Glutamatergic neuron (in vitro differentiated cells): ENCODE measurements at regions not wholly inside any gene's neighbourhood (a gene's known extent, or its start where the extent isn't known, plus 50 kb on each side); places are given as distances from the start of the nearest gene placed in this dataset.

Experiments
- DNase-seq: peaks from one replicate; pipeline ENCODE4 v3.0.0; 2022
- H3K27ac Mint-ChIP-seq: one replicate; pipeline ENCODE4 v1.8.0; 2020; ENCODE audit warnings: mild to moderate bottlenecking, mixed read lengths, inconsistent platforms; ENCODE audit not compliant: unreplicated experiment
- H3K27me3 Mint-ChIP-seq: one replicate; pipeline ENCODE4 v1.8.0; 2020; ENCODE audit warnings: mild to moderate bottlenecking, moderate library complexity, mixed read lengths, inconsistent platforms; ENCODE audit not compliant: unreplicated experiment
- H3K36me3 Mint-ChIP-seq: one replicate; pipeline ENCODE4 v1.8.0; 2020; ENCODE audit warnings: mild to moderate bottlenecking, mixed read lengths, inconsistent platforms; ENCODE audit not compliant: unreplicated experiment
- H3K4me1 Mint-ChIP-seq: one replicate; pipeline ENCODE4 v1.8.0; 2020; ENCODE audit warnings: mild to moderate bottlenecking, low read depth, mixed read lengths, inconsistent platforms; ENCODE audit not compliant: unreplicated experiment
- H3K4me3 Mint-ChIP-seq: one replicate; pipeline ENCODE4 v1.8.0; 2020; ENCODE audit warnings: mild to moderate bottlenecking, mixed read lengths, inconsistent platforms; ENCODE audit not compliant: unreplicated experiment
- H3K9me3 Mint-ChIP-seq: one replicate; pipeline ENCODE4 v1.8.0; 2020; ENCODE audit warnings: mild to moderate bottlenecking, moderate library complexity, mixed read lengths, inconsistent platforms; ENCODE audit not compliant: unreplicated experiment
- CTCF ChIP-seq: fragments of 200-600 bp; sonication (generic); IDR thresholded peaks from one replicate; pipeline ENCODE4 v1.5.0; 2021; ENCODE audit not compliant: partially characterized antibody, unreplicated experiment

GRCh38 chr22:49142296-49142695 is 685.4 kb downstream of the BRD1 start:
- Mint-ChIP-seq H3K4me3 (no peak overlapping the region), H3K9me3 (peaks cover 28% of the 10 kb centered on the region)
- no peak for DNase-seq

GRCh38 chr22:49141761-49142160 is 685.9 kb downstream of the BRD1 start:
- H3K9me3 Mint-ChIP-seq, result peaks cover 28% of the 10 kb centered on the region
- peaks cover 4% of the 10 kb centered on the region for H3K27me3 Mint-ChIP-seq
- peaks cover 25% of the 10 kb centered on the region for H3K36me3 Mint-ChIP-seq
- TF ChIP-seq CTCF, result no peak
- no peaks in the 10 kb centered on the region for H3K4me1 Mint-ChIP-seq
- no peak for DNase-seq
- H3K4me3 Mint-ChIP-seq, result no peak overlapping the region
- no peak overlapping the region for H3K27ac Mint-ChIP-seq

More at GRCh38 chr22:49142296-49142695, 685.4 kb downstream of the BRD1 start:
- no peak for TF ChIP-seq CTCF
- H3K27ac Mint-ChIP-seq, result no peak overlapping the region
- no peaks in the 10 kb centered on the region for H3K4me1 Mint-ChIP-seq
- peaks cover 25% of the 10 kb centered on the region for H3K36me3 Mint-ChIP-seq
- H3K27me3 Mint-ChIP-seq, result peaks cover 4% of the 10 kb centered on the region

- Mint-ChIP-seq H3K4me3 (no peak overlapping the region), H3K4me1 (no peaks in the 10 kb centered on the region), H3K36me3 (peaks cover 25% of the 10 kb centered on the region), H3K9me3 (peaks cover 28% of the 10 kb centered on the region), H3K27ac (no peak overlapping the region), H3K27me3 (peaks cover 4% of the 10 kb centered on the region)
- DNase-seq, result no peak
- no peak for TF ChIP-seq CTCF
Observed at GRCh38 chr22:49140911-49141665, 686.6 kb downstream of the BRD1 start.

- Mint-ChIP-seq H3K27ac (no peak overlapping the region), H3K4me3 (no peak overlapping the region), H3K9me3 (peaks cover 23% of the 10 kb centered on the region), H3K4me1 (no peaks in the 10 kb centered on the region), H3K27me3 (peaks cover 6% of the 10 kb centered on the region), H3K36me3 (peaks cover 30% of the 10 kb centered on the region)
- DNase-seq, result no peak
- TF ChIP-seq CTCF, result no peak
Observed at GRCh38 chr22:49139492-49140151, 688.1 kb downstream of the BRD1 start.

GRCh38 chr22:49138250-49138790 is 689.4 kb downstream of the BRD1 start:
- no peak for TF ChIP-seq CTCF
- DNase-seq, result no peak
- Mint-ChIP-seq H3K9me3 (peaks cover 19% of the 10 kb centered on the region), H3K27ac (no peak overlapping the region), H3K4me1 (no peaks in the 10 kb centered on the region), H3K27me3 (peaks cover 6% of the 10 kb centered on the region), H3K36me3 (peaks cover 24% of the 10 kb centered on the region), H3K4me3 (no peak overlapping the region)
